HUES48 (cell line): ENCODE measurements at regions not wholly inside any gene's neighbourhood (a gene's known extent, or its start where the extent isn't known, plus 50 kb on each side); places are given as distances from the start of the nearest gene placed in this dataset.

Experiments used
- H3K27ac ChIP-seq: one replicate; pipeline ENCODE4 v1.7.0; 2013; ENCODE audit warnings: low read depth, low read length, inconsistent platforms
- H3K27me3 ChIP-seq: 2 replicates; pipeline ENCODE4 v1.6.1; 2013; ENCODE audit warnings: mild to moderate bottlenecking, low read length; ENCODE audit not compliant: control insufficient read depth, insufficient read depth
- H3K36me3 ChIP-seq: 2 replicates; pipeline ENCODE4 v1.6.1; 2013; ENCODE audit warnings: low read length; ENCODE audit not compliant: control insufficient read depth, insufficient read depth
- H3K4me1 ChIP-seq: 2 replicates; pipeline ENCODE4 v1.6.1; 2013; ENCODE audit warnings: mild to moderate bottlenecking, low read length; ENCODE audit not compliant: control insufficient read depth, insufficient read depth
- H3K4me3 ChIP-seq: 2 replicates; pipeline ENCODE4 v1.5.1; 2013; ENCODE audit warnings: mild to moderate bottlenecking, low read depth, low read length
- H3K9ac ChIP-seq: 2 replicates; pipeline ENCODE4 v1.6.1; 2013; ENCODE audit warnings: mild to moderate bottlenecking, low read depth, low read length, moderate library complexity
- H3K9me3 ChIP-seq: 2 replicates; pipeline ENCODE4 v1.6.1; 2013; ENCODE audit warnings: low read length; ENCODE audit not compliant: control insufficient read depth, insufficient read depth

- peaks cover 7% of the 10 kb centered on the region for H3K27me3 ChIP-seq
- no peak overlapping the region for H3K27ac ChIP-seq
- no peaks in the 10 kb centered on the region for H3K36me3 ChIP-seq
- peaks cover 28% of the 10 kb centered on the region for H3K4me1 ChIP-seq
- H3K9me3 ChIP-seq: no peaks in the 10 kb centered on the region
- H3K4me3 ChIP-seq: no peak overlapping the region
- H3K9ac ChIP-seq: no peak overlapping the region
Measured at GRCh38 chr4:24476282-24476681, 108.1 kb downstream of the DHX15 start.

- peaks cover 11% of the 10 kb centered on the region for H3K27me3 ChIP-seq
- H3K9me3 ChIP-seq: no peaks in the 10 kb centered on the region
- H3K4me3 ChIP-seq: no peak overlapping the region
- H3K27ac ChIP-seq: no peak overlapping the region
- peaks cover 28% of the 10 kb centered on the region for H3K4me1 ChIP-seq
- H3K9ac ChIP-seq: no peak overlapping the region
- H3K36me3 ChIP-seq: no peaks in the 10 kb centered on the region
Measured at GRCh38 chr4:24475756-24476155, 108.6 kb downstream of the DHX15 start.

GRCh38 chr4:24473309-24473721, 111.0 kb downstream of the DHX15 start:
- Histone ChIP-seq H3K9me3 (no peaks in the 10 kb centered on the region), H3K4me1 (peaks cover 40% of the 10 kb centered on the region), H3K9ac (peak overlapping the region; percentile 4), H3K27ac (peak overlapping the region; percentile 14), H3K27me3 (peaks cover 33% of the 10 kb centered on the region), H3K36me3 (no peaks in the 10 kb centered on the region), H3K4me3 (peak overlapping the region; percentile 77)

- H3K4me1 ChIP-seq: peaks cover 37% of the 10 kb centered on the region
- H3K9me3 ChIP-seq: no peaks in the 10 kb centered on the region
- H3K4me3 ChIP-seq: peak overlapping the region; percentile 77
- peak overlapping the region; percentile 45 for H3K9ac ChIP-seq
- no peak overlapping the region for H3K27ac ChIP-seq
- no peaks in the 10 kb centered on the region for H3K36me3 ChIP-seq
- H3K27me3 ChIP-seq: peaks cover 39% of the 10 kb centered on the region
Measured at GRCh38 chr4:24472514-24473308, 111.6 kb downstream of the DHX15 start.

GRCh38 chr4:24472161-24472510, 112.2 kb downstream of the DHX15 start:
- peaks cover 37% of the 10 kb centered on the region for H3K4me1 ChIP-seq
- H3K27me3 ChIP-seq: peaks cover 39% of the 10 kb centered on the region

GRCh38 chr4:24471486-24472160, 112.7 kb downstream of the DHX15 start:
- Histone ChIP-seq H3K27me3 (peaks cover 39% of the 10 kb centered on the region), H3K9me3 (no peaks in the 10 kb centered on the region), H3K4me3 (peak overlapping the region; percentile 77), H3K4me1 (peaks cover 37% of the 10 kb centered on the region), H3K9ac (0 out of 2 replicates have a peak overlapping the region, but pooled peaks have one; percentile 26), H3K27ac (no peak overlapping the region), H3K36me3 (no peaks in the 10 kb centered on the region)

More at GRCh38 chr4:24472161-24472510, 112.2 kb downstream of the DHX15 start:
- H3K4me3 ChIP-seq: peak overlapping the region; percentile 77
- no peaks in the 10 kb centered on the region for H3K9me3 ChIP-seq
- H3K9ac ChIP-seq: no peak overlapping the region
- H3K27ac ChIP-seq: no peak overlapping the region
- H3K36me3 ChIP-seq: no peaks in the 10 kb centered on the region

GRCh38 chr4:24470666-24471485, 113.5 kb downstream of the DHX15 start:
- H3K9me3 ChIP-seq: no peaks in the 10 kb centered on the region
- H3K27ac ChIP-seq: peak overlapping the region; percentile 33
- H3K27me3 ChIP-seq: peaks cover 39% of the 10 kb centered on the region
- H3K4me3 ChIP-seq: peak overlapping the region; percentile 77
- H3K36me3 ChIP-seq: no peaks in the 10 kb centered on the region
- H3K9ac ChIP-seq: peak overlapping the region; percentile 64; the same call in 1 of the 2 replicates
- peaks cover 34% of the 10 kb centered on the region for H3K4me1 ChIP-seq

- Histone ChIP-seq H3K27ac (no peak overlapping the region), H3K36me3 (no peaks in the 10 kb centered on the region), H3K27me3 (peaks cover 39% of the 10 kb centered on the region), H3K4me3 (no peak overlapping the region), H3K4me1 (peaks cover 23% of the 10 kb centered on the region), H3K9ac (no peak overlapping the region), H3K9me3 (no peaks in the 10 kb centered on the region)
Measured at GRCh38 chr4:24468071-24468470, 116.3 kb downstream of the DHX15 start.

- Histone ChIP-seq H3K4me1 (peaks cover 20% of the 10 kb centered on the region), H3K9me3 (no peaks in the 10 kb centered on the region), H3K27ac (no peak overlapping the region), H3K36me3 (no peaks in the 10 kb centered on the region), H3K9ac (no peak overlapping the region), H3K27me3 (peaks cover 19% of the 10 kb centered on the region), H3K4me3 (no peak overlapping the region)
Measured at GRCh38 chr4:24464566-24464965, 119.8 kb downstream of the DHX15 start.

GRCh38 chr4:24456431-24456830, 127.9 kb downstream of the DHX15 start:
- Histone ChIP-seq H3K36me3 (no peaks in the 10 kb centered on the region), H3K4me3 (no peak overlapping the region), H3K9me3 (no peaks in the 10 kb centered on the region), H3K27me3 (no peaks in the 10 kb centered on the region), H3K9ac (no peak overlapping the region), H3K27ac (no peak overlapping the region), H3K4me1 (no peaks in the 10 kb centered on the region)
